H9 (cell line): ENCODE measurements at regions not wholly inside any gene's neighbourhood (a gene's known extent, or its start where the extent isn't known, plus 50 kb on each side); places are given as distances from the start of the nearest gene placed in this dataset.

Experiments
- DNase-seq: peaks from one replicate; pipeline ENCODE4 v3.0.0-alpha.2; 2017
- H2AFZ ChIP-seq: one replicate; pipeline ENCODE4 v1.6.1; 2013; ENCODE audit warnings: mild to moderate bottlenecking, low read length, control low read depth, moderate library complexity
- H2AK5ac ChIP-seq: 2 replicates; pipeline ENCODE4 v1.6.1; 2013; ENCODE audit warnings: low read length, control low read depth, mixed read lengths; ENCODE audit not compliant: insufficient read length
- H2BK120ac ChIP-seq: one replicate; pipeline ENCODE4 v1.6.1; 2013; ENCODE audit warnings: low read depth, mild to moderate bottlenecking, low read length, control low read depth, inconsistent platforms; ENCODE audit not compliant: poor library complexity, severe bottlenecking
- H2BK12ac ChIP-seq: 2 replicates; pipeline ENCODE4 v1.6.1; 2013; ENCODE audit warnings: low read length, control low read depth, mixed read lengths, low read depth; ENCODE audit not compliant: insufficient read length
- H2BK15ac ChIP-seq: 2 replicates; pipeline ENCODE4 v1.6.1; 2013; ENCODE audit warnings: low read depth, low read length, control low read depth
- H2BK20ac ChIP-seq: one replicate; pipeline ENCODE4 v1.6.1; 2013; ENCODE audit warnings: low read depth, mild to moderate bottlenecking, low read length, control low read depth, inconsistent platforms; ENCODE audit not compliant: poor library complexity, severe bottlenecking
- H2BK5ac ChIP-seq: 2 replicates; pipeline ENCODE4 v1.6.1; 2013; ENCODE audit warnings: low read length, control low read depth, mixed read lengths; ENCODE audit not compliant: insufficient read length
- H3K14ac ChIP-seq: 2 replicates; pipeline ENCODE4 v1.6.1; 2013; ENCODE audit warnings: low read length, control low read depth; ENCODE audit not compliant: insufficient read depth
- H3K18ac ChIP-seq: 2 replicates; pipeline ENCODE4 v1.6.1; 2013; ENCODE audit warnings: low read depth, mild to moderate bottlenecking, mixed read lengths, low read length, control low read depth; ENCODE audit not compliant: insufficient read length
- H3K23ac ChIP-seq: 2 replicates; pipeline ENCODE4 v1.6.1; 2013; ENCODE audit warnings: low read length, control low read depth, mixed read lengths, low read depth; ENCODE audit not compliant: insufficient read length
- H3K23me2 ChIP-seq: 2 replicates; pipeline ENCODE4 v1.6.1; 2013; ENCODE audit warnings: low read depth, mild to moderate bottlenecking, mixed read lengths, low read length, control low read depth; ENCODE audit not compliant: insufficient read length, poor library complexity, severe bottlenecking
- H3K27ac ChIP-seq: 2 replicates; pipeline ENCODE4 v1.5.1; 2013; ENCODE audit warnings: low read length, control low read depth, mixed read lengths, low read depth; ENCODE audit not compliant: insufficient read length
- H3K27me3 ChIP-seq: 2 replicates; pipeline ENCODE4 v1.6.1; 2013; ENCODE audit warnings: low read length, control low read depth, inconsistent platforms; ENCODE audit not compliant: insufficient read depth
- H3K4ac ChIP-seq: 2 replicates; pipeline ENCODE4 v1.6.1; 2013; ENCODE audit warnings: low read depth, mild to moderate bottlenecking, control low read depth, inconsistent platforms, low read length, moderate library complexity
- H3K4me1 ChIP-seq: 2 replicates; pipeline ENCODE4 v1.6.1; 2013; ENCODE audit warnings: low read length, control low read depth, inconsistent platforms; ENCODE audit not compliant: insufficient read depth
- H3K4me2 ChIP-seq: 2 replicates; pipeline ENCODE4 v1.6.1; 2013; ENCODE audit warnings: low read length, control low read depth, mixed read lengths; ENCODE audit not compliant: insufficient read length, insufficient read depth
- H3K56ac ChIP-seq: 2 replicates; pipeline ENCODE4 v1.6.1; 2013; ENCODE audit warnings: low read depth, mild to moderate bottlenecking, mixed read lengths, low read length, control low read depth; ENCODE audit not compliant: insufficient read length
- H3K79me1 ChIP-seq: 2 replicates; pipeline ENCODE4 v1.6.1; 2013; ENCODE audit warnings: low read depth, mild to moderate bottlenecking, moderate library complexity, low read length, control low read depth, inconsistent platforms; ENCODE audit not compliant: insufficient read depth, poor library complexity, severe bottlenecking
- H3K79me2 ChIP-seq: 2 replicates; pipeline ENCODE4 v1.6.1; 2013; ENCODE audit warnings: low read length, control low read depth, inconsistent platforms; ENCODE audit not compliant: insufficient read depth
- H3K9ac ChIP-seq: 2 replicates; pipeline ENCODE4 v1.6.1; 2013; ENCODE audit warnings: low read length, control low read depth, mixed read lengths; ENCODE audit not compliant: insufficient read length; ENCODE audit errors: extremely low read depth
- H3K9me3 ChIP-seq: one replicate; pipeline ENCODE4 v1.6.1; 2013; ENCODE audit warnings: low read depth, low read length, inconsistent platforms; ENCODE audit not compliant: control insufficient read depth
- H3T11ph ChIP-seq: one replicate; pipeline ENCODE4 v1.6.1; 2013; ENCODE audit warnings: mild to moderate bottlenecking, low read length, control low read depth, inconsistent platforms
- H4K20me1 ChIP-seq: one replicate; pipeline ENCODE4 v1.6.1; 2013; ENCODE audit not compliant: control insufficient read depth, insufficient read length, insufficient read depth
- H4K5ac ChIP-seq: 2 replicates; pipeline ENCODE4 v1.6.1; 2013; ENCODE audit warnings: low read depth, mild to moderate bottlenecking, mixed read lengths, low read length, control low read depth; ENCODE audit not compliant: insufficient read length
- H4K8ac ChIP-seq: replicated peaks from 2 replicates; pipeline ENCODE4 v1.6.1; 2013; ENCODE audit warnings: low read length, control low read depth, mixed read lengths, low read depth; ENCODE audit not compliant: insufficient read length
- H4K91ac ChIP-seq: 2 replicates; pipeline ENCODE4 v1.6.1; 2013; ENCODE audit warnings: low read depth, mild to moderate bottlenecking, moderate library complexity, mixed read lengths, low read length, control low read depth; ENCODE audit not compliant: insufficient read length
- H3K27ac Mint-ChIP-seq, 3 experiments: 2 replicates in 2 of 3; 3 replicates in 1 of 3; pipeline ENCODE4 v1.8.0; 2020 to 2021; ENCODE audit warnings: mixed read lengths in 3 of 3, mild to moderate bottlenecking in 1 of 3, moderate library complexity in 1 of 3
- H3K27me3 Mint-ChIP-seq: 2 replicates; pipeline ENCODE4 v1.8.0; 2021; ENCODE audit warnings: low read depth, mild to moderate bottlenecking, moderate library complexity, mixed read lengths
- H3K36me3 Mint-ChIP-seq, 3 experiments: 2 replicates in 2 of 3; 3 replicates in 1 of 3; pipeline ENCODE4 v1.8.0; 2020 to 2021; ENCODE audit warnings: low read depth in 3 of 3, mixed read lengths in 3 of 3; ENCODE audit not compliant: insufficient read depth in 1 of 3
- H3K4me1 Mint-ChIP-seq, 2 experiments: 2 replicates each; pipeline ENCODE4 v1.8.0; 2020; ENCODE audit warnings: mixed read lengths in 2 of 2
- H3K4me3 Mint-ChIP-seq, 2 experiments: 2 replicates in 1 of 2; 3 replicates in 1 of 2; pipeline ENCODE4 v1.8.0; 2020 to 2021; ENCODE audit warnings: mild to moderate bottlenecking in 2 of 2, mixed read lengths in 2 of 2, moderate library complexity in 1 of 2
- H3K9me3 Mint-ChIP-seq, 2 experiments: 2 replicates in 1 of 2; 3 replicates in 1 of 2; pipeline ENCODE4 v1.8.0; 2020; ENCODE audit warnings: mild to moderate bottlenecking in 2 of 2, mixed read lengths in 2 of 2, moderate library complexity in 1 of 2
- WGBS: extraction: QIAGEN DNeasy Blood & Tissue Kit; methylation state at CpG from one replicate; pipeline ENCODE4 v1.1.7; 2013; ENCODE audit warnings: missing lambda C conversion rate, low lambda C conversion rate, mixed read lengths; ENCODE audit not compliant: insufficient read length; ENCODE audit errors: extremely low coverage; 5-methylcytosine and 5-hydroxymethylcytosine counted together
- TF ChIP-seq, protein P1 (sequence below): fragments of 200-600 bp; sonication (generic); conservative IDR thresholded peaks from 3 replicates; pipeline ENCODE4 v1.8.0; 2021; ENCODE audit warnings: antibody characterized with exemption, mild to moderate bottlenecking

DNA sequence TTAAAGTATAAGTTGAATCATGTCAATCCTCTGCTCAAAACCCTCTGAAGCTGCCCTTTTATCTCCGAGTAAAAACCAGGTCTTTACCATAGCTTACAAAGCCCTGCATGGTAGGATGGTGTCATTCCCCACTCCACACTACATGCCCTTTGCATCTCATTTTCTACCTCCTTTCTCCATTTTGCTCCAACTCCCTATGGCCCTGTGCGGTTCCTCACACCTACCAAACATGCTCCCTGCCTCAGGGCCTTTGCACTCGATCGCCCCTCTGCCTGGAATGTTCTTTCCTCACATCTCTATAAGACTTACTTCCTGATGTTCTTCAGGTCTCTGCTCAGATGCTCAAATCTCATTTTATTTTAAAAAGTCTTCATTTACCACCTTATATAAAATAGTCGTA lies 80.7 kb downstream of the MYL12B start:
- no peak overlapping the region for H3K23ac ChIP-seq
- no peaks in the 10 kb centered on the region for H3K79me2 ChIP-seq
- H2BK120ac ChIP-seq = no peak overlapping the region
- H3K4ac ChIP-seq = no peak overlapping the region
- Mint-ChIP-seq H3K27ac (0 out of 7 replicates have a peak overlapping the region, but pooled peaks of 1 of the 3 experiments have one; percentile 21), H3K27me3 (no peaks in the 10 kb centered on the region), H3K4me1 (peaks cover 20 to 32% of the 10 kb centered on the region in 2 experiments), H3K9me3 (peaks cover 4 to 8% of the 10 kb centered on the region in 2 experiments; a peak in 4 of 5 replicates), H3K4me3 (no peak overlapping the region), H3K36me3 (peaks cover 2 to 8% (median 3%) of the 10 kb centered on the region in 3 experiments; a peak in 3 of 7 replicates)
- H4K5ac ChIP-seq = no peak overlapping the region
- H3K23me2 ChIP-seq = no peaks in the 10 kb centered on the region
- no peak overlapping the region for H4K91ac ChIP-seq
- H3K9ac ChIP-seq = no peak overlapping the region
- no peak overlapping the region for H3K56ac ChIP-seq
- WGBS = no CpG with 5 or more reads among the region's 5 CpGs
- no peak overlapping the region for H2AFZ ChIP-seq
- H2AK5ac ChIP-seq = no peak overlapping the region
- H3K4me2 ChIP-seq = no peak overlapping the region
- no peaks in the 10 kb centered on the region for H3K9me3 ChIP-seq
- no peak overlapping the region for H3K27ac ChIP-seq
- no peak for DNase-seq
- TF ChIP-seq, protein P1, sequence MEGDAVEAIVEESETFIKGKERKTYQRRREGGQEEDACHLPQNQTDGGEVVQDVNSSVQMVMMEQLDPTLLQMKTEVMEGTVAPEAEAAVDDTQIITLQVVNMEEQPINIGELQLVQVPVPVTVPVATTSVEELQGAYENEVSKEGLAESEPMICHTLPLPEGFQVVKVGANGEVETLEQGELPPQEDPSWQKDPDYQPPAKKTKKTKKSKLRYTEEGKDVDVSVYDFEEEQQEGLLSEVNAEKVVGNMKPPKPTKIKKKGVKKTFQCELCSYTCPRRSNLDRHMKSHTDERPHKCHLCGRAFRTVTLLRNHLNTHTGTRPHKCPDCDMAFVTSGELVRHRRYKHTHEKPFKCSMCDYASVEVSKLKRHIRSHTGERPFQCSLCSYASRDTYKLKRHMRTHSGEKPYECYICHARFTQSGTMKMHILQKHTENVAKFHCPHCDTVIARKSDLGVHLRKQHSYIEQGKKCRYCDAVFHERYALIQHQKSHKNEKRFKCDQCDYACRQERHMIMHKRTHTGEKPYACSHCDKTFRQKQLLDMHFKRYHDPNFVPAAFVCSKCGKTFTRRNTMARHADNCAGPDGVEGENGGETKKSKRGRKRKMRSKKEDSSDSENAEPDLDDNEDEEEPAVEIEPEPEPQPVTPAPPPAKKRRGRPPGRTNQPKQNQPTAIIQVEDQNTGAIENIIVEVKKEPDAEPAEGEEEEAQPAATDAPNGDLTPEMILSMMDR = no peak
- H3K79me1 ChIP-seq = no peaks in the 10 kb centered on the region
- no peak overlapping the region for H2BK12ac ChIP-seq
- H3K18ac ChIP-seq = no peak overlapping the region
- no peaks in the 10 kb centered on the region for H4K20me1 ChIP-seq
- H2BK15ac ChIP-seq = no peak overlapping the region
- H2BK20ac ChIP-seq = no peak overlapping the region
- H4K8ac ChIP-seq = no peak overlapping the region
- no peak overlapping the region for H2BK5ac ChIP-seq
- no peaks in the 10 kb centered on the region for H3K4me1 ChIP-seq
- H3K14ac ChIP-seq = no peak overlapping the region
- no peaks in the 10 kb centered on the region for H3K27me3 ChIP-seq
- H3T11ph ChIP-seq = no peak overlapping the region
